HS-5 (cell line): ENCODE measurements at regions not wholly inside any gene's neighbourhood (a gene's known extent, or its start where the extent isn't known, plus 50 kb on each side); places are given as distances from the start of the nearest gene placed in this dataset.

Source experiments
- DNase-seq: peaks from one replicate; pipeline ENCODE4 v3.0.0-alpha.2; 2012; ENCODE audit warnings: low read depth

DNA sequence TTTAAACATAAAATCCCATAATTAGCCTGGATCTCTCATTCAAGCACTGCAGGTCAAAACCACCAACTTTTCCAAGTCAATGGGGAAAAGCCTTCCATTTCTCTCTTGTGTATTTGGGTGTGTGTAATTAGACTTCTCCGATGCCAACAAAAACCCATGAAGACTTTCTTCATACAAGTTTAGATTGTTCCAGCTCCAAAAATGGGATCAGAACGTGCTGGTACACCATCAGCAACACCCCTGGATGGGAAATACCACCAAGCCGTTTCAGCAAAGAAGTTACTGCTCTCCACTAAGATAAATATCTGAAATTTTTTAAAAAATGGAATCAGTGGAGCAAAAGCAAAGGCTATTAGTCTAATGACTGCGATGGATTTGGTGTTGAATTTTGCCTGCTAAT lies 837.3 kb upstream of the SOX9 start:
- no peak for DNase-seq

DNA sequence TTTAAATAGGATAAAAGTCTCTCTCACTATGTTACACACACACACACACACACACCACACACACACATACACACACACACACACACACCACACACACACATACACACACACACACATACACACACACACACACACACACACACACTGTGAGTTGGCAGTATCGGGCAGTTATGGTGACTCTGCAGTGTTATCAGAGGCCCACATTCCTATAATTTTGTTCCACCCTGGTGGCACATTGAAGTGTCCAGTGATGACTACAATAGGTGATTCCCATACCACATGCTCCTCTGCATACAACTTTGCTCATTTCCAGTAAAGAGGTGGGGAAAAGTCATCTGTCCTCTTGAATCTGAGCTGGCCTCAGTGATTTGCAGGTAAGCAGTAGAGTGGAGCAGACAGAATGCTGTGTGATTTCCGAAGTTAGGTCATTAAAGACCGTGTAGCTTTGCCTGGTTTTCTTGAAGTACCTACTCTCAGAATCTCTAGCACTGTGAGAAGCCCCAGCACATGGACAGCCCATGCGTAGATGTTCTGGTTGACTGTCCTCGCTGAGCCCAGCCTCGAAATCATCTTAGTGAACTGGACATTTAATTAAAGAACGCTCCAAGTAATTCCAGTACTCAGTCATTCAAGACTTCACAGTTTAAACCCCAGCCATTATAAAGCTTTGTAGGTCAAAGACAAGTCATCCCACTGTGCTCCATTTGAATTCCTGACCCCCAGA lies 836.6 kb upstream of the SOX9 start:
- DNase-seq: no peak

DNA sequence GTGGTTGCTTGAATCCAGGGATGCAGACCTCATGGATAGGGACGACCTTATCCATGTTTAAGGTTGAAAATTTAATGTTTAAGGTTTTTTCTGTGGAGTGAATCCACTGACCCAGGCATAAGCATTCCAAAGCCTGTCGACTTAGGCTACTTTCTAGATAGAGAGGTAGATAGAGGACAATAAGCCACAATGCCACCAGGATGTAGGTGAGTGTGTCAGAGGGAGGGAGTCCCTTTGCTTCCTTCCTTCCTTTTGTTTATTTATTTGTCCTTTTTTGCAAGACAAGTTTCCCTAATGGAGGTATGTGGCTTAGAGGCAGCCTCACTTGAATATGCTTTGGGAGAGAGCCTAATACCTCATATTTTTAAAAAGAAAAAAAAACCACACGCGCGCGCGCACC lies 834.2 kb upstream of the SOX9 start:
- DNase-seq: no peak

DNA sequence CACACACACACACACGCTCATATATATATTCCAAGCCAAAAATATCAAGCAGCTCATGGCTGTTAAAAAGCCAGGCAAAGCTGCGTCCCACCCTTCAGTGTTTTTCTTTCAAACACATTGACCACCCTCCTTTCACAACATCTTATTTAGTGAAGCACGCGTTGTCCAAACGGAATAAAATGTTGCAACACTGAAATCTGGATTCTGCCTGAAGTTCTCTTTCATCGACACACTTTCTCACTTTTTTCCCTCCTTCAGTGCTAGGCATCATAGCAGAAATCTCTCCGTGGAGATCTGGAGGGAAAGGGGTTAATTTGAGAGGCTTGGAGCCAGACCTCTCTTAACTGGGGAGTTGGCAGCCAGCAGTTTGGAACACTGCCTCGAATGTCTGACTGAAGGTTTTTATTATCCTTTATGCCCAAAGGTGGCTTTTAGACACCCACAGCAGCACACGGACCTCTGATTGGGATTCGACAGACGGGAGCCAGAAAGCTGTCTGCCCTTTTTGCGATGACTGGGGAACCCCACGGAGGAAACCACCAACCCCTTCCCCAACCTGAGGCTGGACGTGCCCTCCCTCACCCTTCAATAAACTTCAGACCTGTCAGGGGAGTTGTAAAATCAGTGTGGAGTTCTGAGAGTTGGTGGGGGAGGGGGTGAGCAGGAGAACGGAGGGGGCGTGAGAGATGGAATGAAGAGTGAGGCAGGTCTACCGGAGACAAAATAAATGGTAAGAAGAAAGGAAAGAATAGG lies 833.6 kb upstream of the SOX9 start:
- DNase-seq: no peak

DNA sequence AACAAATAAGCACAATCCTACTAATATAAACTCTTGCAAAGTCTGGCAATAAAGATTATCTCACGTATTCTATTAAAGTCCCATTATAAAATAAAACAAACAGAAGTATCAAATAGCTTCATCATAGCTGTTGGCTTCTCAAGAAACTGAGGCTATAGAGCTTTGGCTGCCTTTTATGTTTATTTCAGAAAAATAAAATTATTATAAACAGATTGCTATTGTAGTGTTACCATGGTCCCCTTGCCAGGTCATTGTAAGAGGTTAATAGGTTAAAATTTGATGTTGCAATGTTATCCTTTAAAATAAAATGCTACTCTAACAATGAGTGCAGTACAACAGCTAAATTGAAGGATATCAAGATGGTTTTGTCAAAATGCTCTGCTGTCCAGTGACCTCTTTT lies 828.8 kb upstream of the SOX9 start:
- no peak for DNase-seq

DNA sequence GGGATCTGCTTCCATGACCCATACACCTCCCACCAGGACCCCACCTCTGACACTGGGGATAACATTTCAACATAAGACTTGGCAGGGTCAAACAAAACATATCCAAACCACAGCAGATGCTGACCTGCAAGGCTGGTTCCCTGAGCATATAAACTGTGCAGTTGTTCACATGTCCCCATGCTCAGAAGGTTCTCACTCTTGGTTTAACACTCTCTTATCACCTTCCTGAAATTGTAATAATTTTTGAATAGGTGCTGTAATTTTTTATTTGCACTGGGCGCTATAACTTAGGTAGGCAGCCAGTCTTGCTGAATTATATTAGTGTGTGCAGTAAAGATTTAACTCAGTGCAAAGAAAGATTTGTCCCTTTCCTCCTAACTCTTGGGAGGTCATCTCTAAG lies 824.8 kb upstream of the SOX9 start:
- no peak for DNase-seq

DNA sequence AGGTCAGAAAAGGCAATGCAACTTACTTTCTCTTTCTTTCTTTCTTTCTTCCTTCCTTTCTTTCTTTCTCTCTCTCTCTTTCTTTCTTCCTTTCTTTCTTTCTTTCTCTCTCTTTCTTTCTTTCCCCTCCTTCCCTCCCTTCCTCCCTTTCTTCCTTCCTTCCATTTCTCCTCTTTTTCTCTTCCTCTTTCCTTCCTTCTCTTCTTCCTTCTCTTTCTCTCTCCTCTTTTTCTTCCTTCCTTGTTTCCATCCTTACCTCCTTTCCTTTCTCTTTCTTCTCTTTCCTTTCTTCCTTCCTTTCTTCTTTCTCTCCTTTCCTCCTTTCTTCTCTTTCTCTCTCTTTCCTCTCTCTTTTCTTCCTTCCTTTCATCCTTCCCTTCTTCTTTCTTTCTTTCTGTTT lies 819.8 kb upstream of the SOX9 start:
- DNase-seq: no peak

DNA sequence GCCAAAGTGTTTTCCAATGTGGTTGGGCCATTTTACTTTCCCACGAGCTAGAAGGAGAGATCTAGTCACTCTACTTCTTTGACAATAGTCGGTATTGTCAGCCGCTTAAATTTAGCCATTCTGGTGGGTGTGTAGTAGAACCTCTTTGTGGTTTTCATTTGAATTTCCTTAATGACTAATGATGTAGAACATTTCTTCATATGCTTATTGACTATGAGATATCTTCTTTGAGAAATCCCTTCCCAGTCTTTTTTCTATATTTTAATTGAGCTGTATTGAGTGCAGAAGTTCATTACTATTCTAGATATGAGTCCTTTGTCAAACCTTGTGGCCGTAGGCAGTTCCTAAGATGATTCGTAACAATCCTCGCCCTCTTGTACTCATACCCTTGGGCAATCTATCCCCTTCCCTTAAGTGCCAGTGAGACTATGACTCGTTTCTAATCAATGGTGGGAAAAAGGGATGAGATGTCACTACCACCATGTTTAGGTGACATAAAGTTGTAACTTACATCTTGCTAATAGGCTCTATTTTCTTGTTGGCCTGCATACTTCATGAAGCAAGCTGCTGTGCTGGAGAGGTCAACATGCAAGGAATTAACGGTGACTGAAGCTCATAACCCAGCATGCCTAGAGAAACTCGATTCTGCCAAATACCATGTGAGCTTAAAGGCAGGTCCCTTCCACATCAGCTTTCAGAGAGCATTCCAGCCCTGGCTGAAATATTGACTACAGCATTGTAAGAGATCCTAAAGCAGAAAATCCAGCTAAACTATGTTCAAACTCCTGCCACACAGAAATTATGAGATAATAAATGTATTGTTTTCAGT lies 817.9 kb upstream of the SOX9 start:
- DNase-seq: no peak

DNA sequence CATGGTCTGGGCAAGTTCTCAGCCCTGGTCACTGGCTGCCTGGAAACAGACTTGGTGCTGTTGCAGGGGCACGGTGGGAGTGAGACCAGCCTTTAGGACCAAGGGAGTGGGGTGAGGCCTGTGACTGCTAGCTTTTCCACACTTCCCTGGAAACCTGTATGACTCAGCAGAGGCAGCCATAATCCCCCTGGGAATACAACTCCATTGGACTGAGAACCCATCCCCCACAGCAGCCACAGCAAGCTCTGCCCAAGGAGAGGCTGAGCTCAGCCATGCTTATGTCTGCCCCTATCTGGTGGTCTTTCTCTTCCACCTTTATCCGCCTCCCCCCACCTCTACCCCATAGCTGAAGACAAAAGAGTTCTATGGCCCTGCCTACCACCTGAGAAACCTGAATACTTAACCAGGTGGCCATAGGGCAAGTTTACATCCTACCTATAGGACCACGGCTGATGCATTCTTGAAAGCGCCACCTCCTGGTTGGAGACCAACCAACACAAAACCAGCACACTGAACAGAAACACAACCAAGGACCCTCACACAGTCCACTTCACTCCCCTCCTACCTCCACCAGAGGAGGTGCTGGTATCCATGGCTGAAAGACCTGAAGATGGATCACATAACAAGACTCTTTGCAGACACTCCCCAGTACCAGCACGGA lies 816.2 kb upstream of the SOX9 start:
- no peak for DNase-seq

DNA sequence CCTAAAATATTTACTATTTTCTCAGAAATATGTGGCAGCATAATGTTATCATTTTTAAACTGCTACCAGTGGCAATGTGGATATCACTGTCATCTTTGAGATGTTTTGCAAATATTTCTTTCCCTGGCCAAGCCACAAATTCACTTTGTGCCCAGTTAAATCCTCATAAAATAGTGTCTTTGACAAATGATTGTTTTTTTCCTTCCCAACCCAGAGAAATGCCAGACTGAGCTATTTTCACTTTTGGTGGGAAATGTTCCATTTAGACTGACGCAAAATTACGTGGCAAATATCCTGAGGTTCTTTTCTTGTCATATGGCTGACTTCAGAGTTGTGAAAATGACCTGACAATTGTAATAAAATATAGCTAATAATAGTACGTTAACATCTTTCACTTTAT lies 807.0 kb upstream of the SOX9 start:
- DNase-seq: no peak

DNA sequence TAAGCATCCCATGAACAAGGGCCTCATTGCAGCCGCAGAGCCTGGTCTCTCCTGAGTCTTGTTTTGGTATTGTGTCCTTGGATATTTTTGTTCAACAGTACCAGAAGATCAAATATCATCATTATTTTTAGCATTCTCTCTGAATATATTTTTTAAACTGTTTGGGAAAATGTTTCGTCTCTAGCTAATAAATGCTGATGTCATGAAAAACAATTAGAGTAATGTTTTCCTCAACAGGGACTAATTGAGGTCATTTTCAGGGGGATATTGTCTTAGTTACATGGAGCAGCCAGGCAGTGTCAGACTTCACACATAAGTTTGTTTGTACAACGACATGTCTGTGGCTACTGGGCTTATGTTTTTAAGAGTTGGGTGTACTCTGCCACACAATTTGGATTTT lies 805.3 kb upstream of the SOX9 start:
- DNase-seq: no peak

DNA sequence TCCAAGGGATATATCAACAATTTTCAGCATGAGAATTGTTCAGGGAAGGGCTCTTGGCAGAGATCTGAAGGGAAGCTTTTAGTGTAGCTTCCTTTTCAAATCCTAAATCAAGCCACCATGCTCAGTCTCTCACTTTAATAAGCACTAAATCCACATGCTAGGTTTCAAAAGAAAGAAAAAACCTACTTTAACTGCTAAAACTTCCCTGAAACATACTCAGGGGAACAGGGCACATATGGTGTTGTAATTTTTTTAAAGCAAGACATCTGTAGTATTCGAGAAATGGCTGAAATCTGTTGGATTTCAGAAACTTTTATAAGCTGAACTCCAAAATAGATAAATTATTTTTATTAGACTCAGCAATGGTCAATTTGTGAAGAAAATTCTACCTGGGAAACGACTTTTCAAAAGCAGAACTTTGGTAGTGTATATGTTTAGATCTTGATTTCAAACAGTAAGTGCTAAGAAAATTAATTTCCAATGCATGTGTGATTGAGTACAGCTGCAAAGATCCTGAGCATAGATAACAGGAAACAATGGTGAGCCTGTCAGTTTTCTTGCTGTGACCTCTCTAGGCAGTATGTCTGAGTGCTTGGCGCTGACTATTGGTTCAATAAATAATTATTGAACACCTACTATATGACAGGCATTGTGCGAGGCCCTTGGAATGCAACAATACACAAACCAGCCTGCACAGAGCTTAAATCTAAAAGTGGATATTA lies 804.5 kb upstream of the SOX9 start:
- no peak for DNase-seq

DNA sequence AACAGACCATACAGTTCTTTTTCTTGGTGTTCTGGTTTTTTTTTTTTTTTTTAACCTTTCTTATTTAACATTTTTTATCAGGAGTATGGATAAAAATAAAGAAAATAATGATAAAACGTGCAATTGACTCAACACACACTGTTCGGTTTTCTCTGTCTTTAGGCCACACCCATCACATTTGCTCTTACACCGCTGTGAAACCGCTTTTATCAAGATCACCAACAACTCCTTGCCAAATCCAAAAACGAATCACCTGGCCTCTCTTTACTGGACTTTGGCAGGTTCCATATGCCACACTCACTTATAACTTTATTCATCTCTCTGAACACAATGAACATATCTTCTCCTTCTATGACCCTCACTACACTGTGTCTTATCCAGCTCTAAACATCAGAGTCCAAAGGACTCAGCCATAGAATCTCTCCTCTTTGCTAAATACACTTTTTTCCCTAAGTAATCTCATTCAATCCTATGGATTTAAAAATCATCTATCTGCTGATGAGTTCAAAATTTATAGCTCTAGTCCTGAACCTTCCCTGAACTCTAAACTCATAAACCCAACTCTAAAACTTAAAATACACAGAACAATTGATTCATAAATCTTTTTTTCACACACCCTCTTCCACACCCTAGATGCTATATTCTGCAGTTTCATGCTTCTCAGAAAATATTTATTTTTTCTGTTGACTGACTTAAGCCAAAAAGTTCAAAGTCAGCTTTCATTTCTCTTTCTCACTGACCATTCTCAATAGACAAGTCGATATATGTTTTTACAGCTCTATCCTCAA lies 800.6 kb upstream of the SOX9 start:
- DNase-seq: no peak

DNA sequence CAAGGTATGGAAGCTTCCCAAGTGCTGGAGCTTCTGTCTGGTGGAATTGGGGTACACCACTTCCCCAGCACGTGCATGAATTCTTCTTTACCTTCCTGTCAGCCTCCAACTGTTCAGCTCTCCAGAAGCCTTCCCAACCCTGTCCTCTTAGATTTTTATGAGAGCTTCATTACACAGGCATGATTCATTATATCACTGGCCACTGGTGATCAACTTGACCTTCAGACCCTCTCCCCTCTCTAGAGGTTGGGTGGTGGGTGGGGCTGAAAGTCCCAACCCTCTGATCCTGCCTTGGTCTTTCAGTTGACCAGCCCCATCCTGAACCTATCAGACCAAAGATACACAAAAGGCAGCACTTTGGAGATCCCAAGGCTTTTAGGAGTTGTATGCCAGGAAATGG lies 795.7 kb upstream of the SOX9 start:
- no peak for DNase-seq

DNA sequence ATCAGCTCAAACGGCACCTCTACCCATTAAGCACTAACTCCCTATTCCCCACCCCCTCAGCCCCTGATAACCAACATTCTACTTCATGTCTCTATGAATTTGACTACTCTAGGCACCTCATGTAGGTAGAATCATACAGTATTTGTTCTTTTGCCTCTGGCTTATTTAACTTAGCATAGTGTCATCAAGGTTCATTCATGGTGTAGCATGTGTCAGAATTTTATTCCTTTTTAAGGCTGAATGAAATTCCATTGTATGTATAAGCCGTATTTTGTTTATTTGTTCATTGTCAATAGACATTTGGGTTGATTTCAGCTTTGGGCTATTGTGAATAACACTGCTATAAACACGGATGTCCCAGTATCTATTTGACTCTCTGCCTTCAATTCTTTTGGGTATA lies 794.9 kb upstream of the SOX9 start:
- DNase-seq: no peak

DNA sequence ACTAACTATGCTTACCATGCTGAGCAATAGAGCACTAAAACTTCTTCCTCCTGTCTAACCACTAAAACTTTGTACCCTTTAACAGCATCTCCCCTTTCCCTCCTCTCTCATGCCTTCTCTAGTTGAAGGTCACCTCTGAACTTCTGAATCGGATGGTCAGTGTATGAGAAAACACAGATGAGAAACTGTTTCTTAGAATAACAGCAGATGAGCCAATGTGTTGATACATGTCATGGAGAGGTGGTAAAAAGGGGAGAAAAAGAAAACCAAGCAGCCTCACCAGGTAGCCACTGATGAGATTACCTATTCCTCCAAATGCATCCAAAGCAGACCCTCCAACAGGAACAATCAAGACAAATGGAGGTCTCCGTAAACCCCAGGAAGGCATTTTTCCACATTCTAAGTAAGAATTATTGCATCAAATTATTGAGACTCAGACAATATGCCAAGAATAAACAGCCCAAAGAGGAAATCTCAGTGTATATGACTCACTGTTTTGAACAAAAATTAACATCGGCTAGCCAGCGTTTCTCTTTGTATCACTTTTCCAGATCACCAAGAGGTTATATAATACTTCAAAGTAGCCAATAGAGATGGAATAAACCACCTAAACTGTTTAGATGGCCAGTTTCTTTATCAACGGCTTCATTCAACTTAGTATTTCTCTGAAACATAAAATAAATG lies 793.3 kb upstream of the SOX9 start:
- peak; percentile 15 for DNase-seq

DNA sequence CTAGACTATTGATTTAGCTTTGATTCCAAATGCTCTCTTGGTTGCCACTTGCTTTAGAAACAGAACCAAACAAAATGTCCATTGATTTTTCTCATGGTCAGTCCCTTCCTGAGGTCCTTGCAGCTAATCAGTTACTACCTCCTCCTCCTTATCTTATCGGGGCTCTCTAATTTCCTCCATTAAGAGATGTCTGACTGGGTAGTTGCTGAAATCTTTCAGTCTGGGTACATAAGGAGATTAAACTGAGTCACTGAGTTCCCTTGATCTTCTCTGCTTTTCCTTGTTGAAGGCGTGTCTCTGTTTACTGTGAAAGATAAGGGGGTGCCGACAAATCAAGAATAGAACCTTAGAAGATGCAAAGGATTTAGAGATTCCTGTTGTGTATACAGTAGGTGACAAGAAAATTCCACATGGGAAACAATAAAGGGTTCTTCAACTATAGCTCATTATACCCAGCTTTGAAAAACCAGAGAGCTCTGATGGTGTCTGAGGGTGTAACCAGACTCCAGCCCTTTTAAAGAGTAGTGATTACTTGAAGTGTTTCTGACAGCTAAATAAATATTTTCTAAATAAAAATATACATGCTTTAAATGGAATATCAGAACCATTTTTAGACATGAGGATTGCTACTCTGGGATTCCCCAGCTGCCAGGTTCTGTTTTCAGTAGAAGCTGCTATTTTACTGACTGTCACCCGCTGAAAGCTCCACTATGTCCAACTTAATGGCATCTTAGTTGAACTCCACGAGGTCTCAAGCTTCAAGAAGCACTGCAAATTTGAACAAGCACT lies 791.3 kb upstream of the SOX9 start:
- DNase-seq: no peak

DNA sequence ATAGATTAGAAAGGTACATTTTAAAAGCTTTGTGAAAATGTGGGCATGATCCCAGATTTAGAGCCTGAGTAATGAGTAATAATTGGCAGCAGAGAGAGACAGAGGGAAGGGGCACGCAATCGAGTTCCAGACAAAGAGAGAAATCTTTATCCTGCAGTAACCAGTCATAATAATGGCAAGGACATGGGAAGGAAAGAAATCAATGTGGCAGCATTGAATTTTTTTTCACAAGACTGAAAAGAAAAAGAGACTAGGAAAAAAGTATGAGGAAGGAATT lies 790.8 kb upstream of the SOX9 start:
- no peak for DNase-seq

DNA sequence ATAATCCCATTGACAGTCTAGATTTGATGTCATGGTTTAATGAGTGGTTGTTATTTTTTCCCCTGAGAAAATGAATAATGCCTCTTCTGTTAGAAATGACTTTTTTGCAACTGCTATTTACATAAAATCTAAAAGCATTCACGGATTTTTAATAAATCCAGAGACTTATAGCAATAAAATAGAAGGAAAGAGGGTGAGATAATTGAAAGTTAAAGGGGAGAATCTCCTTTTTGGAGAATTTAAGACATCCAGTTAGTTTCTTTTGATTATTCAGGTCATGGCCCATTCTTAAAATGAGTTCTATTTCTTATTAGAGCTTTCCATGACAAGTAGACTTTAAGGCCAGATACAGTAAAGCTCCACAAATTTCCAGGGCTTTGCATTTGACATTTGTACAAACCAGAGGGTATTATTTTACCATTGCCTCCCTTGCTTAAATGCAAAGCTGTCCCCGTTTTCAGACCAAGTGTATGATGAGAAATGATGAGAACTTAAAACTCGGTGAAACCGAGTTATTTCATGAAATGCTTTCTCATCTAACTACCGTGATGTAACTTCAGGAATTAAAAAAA lies 789.0 kb upstream of the SOX9 start:
- no peak for DNase-seq
